ENCODE measurements at regions not wholly inside any gene's neighbourhood (a gene's known extent, or its start where the extent isn't known, plus 50 kb on each side); places are given as distances from the start of the nearest gene placed in this dataset.

DNA sequence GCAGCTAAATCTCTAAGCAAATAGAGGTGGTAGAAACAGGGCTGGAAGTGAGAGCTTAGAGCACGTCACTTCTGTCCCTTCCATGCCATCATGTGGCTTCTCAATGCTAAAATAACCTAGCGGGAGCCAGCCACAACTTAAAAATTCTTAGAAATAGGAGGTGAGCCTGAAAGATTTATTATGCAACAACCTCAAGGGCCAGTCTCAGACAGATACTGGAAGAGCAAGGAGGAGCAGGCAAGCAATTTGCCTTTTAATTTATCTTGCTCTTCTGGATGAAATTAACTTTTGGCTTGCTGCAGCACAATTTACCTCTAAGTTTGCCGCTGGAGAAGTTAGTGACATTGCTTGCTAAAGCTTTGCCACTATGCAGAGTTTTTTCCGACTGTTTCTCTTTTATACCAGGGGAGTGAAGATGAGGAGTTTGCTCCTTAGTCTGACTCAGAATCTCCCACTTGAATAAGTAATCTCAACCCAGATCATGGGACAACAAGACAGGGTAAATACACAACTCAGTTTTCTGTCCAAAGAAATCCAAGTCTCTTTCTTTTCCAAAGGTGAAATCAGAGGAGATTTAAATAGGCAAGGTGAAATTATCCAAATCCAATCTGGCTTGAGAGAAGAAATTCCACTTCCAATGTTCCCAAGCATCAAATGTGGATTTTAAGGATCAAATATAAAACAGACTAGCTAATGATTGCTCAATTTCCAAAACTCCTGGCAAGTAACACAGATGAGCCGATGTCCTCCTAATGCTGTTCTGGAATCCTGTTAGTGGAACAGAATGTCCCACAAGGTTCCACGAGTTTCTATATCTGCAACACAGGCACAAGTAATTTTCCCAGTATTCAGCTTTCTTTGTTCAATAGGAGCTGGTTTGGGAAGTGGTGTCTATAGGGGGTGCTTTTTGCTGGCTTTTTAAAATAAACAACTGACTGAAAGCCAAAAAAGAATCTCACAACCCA lies 329.4 kb upstream of the RORA start:
- no peak overlapping the region for H3K4me3 ChIP-seq (ENCODE audit: low read depth, low read length)
- DNase-seq (ENCODE audit: low read depth), result peak; percentile 24

DNA sequence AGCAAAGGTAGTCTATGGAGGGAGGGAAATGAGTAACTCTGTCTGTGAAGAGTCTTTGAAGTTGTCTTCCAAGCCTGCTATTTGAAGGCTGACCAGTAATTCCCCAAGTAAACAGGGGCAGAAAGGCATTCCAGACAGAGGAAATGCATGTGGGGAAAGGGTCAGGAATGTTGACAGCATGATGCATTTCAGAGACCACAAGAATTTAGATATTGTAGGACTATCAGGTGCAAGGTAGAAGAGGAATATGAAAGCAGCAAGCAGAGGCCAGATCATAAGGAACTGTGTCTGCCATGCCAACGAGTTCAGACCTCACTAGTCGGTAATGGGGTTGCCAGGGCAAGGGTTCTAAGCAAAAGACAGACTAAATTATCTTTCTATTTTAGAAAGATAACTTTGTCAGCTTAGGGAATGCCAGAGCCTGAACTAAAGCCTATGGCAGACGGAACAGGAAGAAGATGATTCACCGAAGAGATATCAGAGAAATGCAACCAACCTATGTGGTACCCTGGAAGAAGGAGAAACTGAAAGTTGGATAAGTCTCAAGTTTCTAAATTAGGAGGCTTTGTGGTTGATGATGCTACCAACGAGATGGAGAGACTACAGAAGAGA lies 327.0 kb upstream of the RORA start:
- DNase-seq (ENCODE audit: low read depth), result peak; percentile 19
- H3K4me3 ChIP-seq (ENCODE audit: low read depth, low read length), result no peak overlapping the region

DNA sequence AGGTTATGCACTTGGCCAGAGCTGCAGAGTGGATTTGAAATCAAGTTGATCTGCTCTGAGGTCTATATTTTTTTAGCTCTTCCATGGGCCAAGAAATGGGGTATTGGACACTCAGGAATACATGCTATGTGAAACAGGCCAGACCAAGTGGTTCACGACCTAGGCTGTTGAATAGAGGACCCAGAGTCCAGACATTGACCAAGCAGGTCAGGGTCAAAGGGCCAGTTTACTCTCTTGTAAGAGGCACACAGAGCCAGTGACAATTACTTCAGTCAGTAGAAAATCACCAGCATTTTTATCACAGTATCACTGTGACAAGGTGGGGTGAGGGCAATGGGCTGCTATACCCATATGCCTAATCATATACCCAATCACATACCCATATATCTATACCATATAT lies 320.6 kb upstream of the RORA start:
- no peak for DNase-seq (ENCODE audit: low read depth)
- no peak overlapping the region for H3K4me3 ChIP-seq (ENCODE audit: low read depth, low read length)

DNA sequence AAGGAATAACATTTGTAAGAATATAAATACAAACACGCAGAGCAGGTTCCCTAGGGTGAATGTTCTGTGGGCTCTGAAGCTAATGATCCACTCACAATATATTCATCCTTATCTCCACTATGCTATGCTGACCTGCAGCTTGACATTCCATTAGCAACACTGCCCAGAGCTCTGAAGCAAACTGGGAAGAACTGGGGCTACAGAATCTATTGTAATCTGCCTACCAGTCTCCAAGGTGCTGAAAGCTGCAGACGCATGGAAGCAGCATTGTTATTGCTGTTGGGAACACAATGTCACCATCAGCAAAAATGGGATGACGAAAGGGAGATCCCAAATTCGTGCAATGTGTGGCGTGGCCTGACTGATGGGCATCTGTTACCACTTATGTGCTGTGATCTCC lies 316.7 kb upstream of the RORA start:
- DNase-seq (ENCODE audit: low read depth), result no peak

DNA sequence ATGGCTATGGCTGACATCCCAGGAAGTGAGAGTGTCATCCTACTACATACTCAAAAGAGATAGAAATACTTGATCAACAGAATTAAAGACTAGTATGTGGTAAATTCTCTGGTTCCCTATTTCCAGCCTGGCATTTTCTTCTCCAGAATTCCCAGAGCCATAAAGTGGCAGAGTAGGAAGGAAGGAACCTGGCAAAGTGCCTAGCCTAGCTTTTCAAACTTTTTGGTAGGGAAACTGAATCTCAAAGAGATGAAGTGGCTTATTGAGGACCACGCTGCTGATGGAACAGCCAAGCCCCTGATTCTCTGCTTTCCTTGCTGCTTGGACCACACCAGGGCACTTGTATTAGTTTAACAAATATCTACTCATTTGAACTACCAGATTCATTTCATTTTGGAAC lies 312.4 kb upstream of the RORA start:
- no peak overlapping the region for H3K4me3 ChIP-seq (ENCODE audit: low read depth, low read length)

More for the DNA sequence above, 316.7 kb upstream of the RORA start:
- no peak overlapping the region for H3K4me3 ChIP-seq (ENCODE audit: low read depth, low read length)

DNA sequence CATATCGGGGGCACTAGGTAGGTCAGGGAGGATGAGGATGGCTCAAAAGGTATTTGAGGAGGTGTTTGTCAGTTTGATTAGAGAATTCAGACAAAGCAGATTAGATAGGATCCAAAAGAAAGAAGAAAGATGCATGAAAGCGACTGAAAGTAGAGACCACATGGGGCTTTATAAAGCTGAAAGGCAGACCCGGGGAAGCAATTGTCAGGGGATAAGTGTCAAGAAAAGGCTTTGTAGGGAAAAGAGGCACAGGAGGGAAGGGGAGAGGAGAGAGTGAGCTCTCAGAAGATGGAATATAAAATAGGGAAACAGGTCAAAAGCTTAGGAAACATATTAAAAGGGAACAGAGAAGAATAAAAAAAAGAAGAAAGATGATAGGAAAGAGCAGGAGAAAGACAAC lies 308.2 kb upstream of the RORA start:
- DNase-seq (ENCODE audit: low read depth), result no peak
- H3K4me3 ChIP-seq (ENCODE audit: low read depth, low read length), result no peak overlapping the region

More for the DNA sequence above, 312.4 kb upstream of the RORA start:
- DNase-seq (ENCODE audit: low read depth), result no peak

DNA sequence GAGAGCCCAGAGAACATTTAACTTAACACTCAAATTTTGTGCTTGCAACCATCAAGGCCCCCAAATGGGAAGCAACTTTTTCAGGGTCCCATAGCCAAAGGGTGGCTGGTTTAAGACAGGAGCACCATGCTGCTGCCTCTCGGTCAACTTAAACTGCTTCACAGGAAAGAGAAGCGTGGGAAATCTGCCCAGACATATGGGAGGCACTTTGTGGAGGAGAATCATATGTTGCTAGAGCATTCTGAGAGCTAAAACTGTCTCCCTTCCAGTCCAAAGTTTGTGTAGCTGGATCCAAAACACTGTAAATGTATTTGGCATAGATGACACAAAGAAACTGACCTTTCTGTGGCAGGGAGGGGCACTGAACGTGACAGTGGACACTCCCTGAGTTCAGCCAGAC lies 305.9 kb upstream of the RORA start:
- no peak overlapping the region for H3K4me3 ChIP-seq (ENCODE audit: low read depth, low read length)
- no peak for DNase-seq (ENCODE audit: low read depth)

DNA sequence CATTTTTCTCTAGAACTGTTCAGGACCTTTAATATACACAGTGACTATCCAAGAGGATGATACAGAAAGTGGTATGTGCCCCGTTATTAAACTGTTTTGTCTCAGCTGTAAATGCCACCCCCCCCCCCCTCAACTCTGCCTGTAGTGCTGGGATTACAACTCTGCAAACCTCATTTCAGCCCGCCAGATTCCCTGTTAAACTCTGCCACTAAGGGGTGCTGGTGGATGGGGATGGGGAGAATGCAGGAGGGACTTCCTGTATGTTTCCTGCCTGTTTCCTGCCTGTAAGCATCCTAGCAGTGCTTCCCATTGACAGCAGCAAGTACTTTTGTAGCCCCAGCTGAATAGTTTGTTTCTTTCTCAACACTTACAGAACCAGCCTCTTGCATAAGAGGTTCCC lies 301.7 kb upstream of the RORA start:
- no peak for DNase-seq (ENCODE audit: low read depth)
- H3K4me3 ChIP-seq (ENCODE audit: low read depth, low read length), result no peak overlapping the region

DNA sequence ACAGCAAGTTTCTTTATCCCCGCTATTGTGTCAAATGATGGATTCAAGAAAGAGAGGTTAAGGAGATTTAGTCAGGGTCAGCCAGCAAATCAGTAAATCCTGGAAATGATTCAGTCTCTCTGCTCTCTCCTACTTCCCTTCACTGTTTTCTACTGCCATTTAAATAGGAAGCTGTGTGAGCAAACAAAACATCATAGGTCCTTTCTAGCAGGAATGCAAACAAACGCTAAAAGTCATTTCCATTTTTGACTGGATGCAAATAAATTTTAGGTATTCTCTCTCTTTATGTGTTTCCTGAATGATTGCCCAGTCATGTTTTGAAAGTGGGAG lies 299.4 kb upstream of the RORA start:
- no peak for DNase-seq (ENCODE audit: low read depth)
- H3K4me3 ChIP-seq (ENCODE audit: low read depth, low read length), result no peak overlapping the region

DNA sequence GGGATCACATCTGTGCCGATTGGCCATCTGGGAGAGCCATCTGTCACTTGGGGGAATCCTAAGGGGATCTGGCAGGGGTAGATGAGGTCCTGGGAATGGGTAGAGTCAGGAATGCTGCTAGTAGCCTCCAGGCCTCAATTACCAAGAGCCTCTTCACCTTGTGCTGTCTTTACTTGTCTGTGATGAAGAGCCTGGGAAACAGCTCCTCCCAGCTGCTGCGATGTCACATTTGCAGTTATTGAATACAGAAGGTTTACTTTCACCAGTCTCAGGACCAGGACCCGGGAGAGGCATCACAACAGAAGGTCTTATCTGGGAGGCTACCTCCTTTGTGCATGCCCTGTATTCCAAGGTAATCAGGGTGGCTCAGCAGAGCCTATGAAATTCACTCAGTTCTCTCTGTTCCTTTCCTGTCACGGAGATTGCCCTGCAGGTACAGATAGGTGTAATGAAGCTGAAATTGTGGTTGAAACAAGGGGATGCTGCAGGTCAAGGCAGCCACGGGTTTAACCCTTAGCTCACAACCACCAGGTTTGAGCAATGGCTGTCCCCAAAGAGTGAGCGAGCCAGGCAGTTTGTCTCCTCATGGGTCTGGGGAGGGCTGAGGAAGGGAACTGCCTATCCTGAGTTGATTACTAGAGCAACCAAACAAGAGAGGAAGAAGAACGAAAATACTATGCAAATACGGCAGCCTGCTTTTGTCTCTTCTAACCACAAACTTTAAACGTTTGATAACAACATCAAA lies 298.9 kb upstream of the RORA start:
- DNase-seq (ENCODE audit: low read depth), result no peak
- H3K4me3 ChIP-seq (ENCODE audit: low read depth, low read length), result no peak overlapping the region

DNA sequence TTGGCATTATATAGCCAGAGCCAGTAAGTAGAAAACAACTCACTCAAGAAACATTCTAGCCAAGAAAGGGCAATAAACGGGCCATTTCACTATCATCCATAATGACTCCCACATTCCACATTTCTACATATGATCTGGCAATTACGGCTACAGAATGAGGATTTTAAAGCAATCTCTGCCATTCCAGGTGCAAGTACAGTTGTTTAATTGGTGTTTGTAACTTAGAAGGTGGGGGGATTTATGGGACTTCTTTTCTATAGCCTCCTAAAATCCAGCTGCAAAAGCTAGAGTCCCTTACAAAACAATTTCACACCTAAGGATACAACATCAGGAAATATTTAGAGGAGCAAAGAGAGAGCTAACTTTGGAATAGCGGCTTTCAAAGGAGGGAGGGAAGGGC lies 295.4 kb upstream of the RORA start:
- no peak for DNase-seq (ENCODE audit: low read depth)

DNA sequence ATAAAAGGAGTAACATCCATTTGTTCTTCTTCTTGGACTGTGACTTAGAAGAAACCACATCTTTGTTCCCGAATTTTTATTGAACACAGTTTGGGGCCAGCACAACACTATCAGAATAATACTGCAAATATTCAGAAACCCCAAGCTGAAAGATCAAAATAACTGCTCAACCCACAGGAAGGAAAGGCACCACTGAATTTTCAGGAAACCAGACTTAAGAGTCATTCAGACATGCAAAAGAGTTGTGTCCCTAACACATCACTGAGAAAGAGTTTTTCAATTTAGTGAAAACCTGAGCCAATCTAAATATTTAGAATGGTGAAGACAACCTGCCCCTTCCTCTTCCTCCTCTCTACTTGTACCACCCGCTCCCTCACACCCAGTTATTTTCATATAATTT lies 295.0 kb upstream of the RORA start:
- no peak for DNase-seq (ENCODE audit: low read depth)
- no peak overlapping the region for H3K4me3 ChIP-seq (ENCODE audit: low read depth, low read length)

More for the DNA sequence above, 295.4 kb upstream of the RORA start:
- H3K4me3 ChIP-seq (ENCODE audit: low read depth, low read length), result no peak overlapping the region

DNA sequence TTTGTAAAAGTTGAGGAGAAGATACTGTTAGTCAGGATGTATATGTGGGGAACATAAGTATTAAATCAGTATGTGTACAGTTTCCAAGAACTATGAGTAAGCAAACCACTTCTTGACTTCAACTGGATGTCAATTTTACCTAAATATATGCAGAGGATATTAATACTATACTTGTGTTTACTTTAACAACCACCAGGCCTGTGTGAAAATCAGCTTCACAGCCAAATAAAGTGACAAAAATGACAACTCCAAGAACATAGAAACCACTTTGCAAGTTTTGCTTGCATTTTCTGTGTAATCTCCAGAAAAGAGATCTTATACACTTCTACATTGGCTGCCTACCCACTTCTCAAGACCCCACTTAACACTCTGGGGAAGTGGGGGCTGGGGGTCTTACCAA lies 293.3 kb upstream of the RORA start:
- DNase-seq (ENCODE audit: low read depth), result no peak
- no peak overlapping the region for H3K4me3 ChIP-seq (ENCODE audit: low read depth, low read length)

DNA sequence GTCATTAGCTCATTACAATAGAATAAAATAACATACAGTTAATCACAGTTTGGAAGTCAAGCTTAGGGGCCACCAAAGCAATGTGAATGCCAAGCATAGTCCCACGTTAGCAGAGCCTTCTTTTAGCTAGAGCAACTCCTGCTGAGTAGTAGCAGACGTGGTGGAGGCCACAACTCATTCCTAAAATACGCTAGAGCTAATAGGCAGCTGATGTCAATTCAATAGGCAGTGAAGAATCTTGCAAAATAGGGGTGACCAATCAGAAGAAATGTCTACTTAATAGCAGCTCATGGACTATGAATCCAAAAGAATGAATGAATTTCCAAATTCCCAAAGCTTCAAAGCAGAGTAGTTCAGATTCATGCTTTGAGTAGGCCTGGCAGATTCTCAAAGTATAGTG lies 292.9 kb upstream of the RORA start:
- no peak overlapping the region for H3K4me3 ChIP-seq (ENCODE audit: low read depth, low read length)
- DNase-seq (ENCODE audit: low read depth), result peak; percentile 6

DNA sequence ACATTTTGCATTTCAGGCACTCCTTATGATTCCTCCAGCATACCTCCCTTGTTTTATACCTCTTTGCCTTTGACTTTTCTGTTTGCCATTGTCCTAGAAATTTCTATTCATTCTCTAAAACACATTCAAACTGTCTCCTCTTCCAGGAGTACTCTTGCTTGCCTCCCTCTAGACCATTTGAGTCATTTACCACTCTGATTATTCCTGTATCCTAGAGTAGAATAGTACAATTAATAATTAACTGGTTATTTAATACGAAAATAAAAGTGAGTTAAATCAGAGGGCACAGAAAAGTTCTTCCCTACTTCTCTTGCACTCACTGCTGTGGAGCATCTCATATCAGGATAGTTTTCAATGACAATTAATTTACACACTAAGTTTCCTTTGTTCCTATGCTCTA lies 290.2 kb upstream of the RORA start:
- no peak overlapping the region for H3K4me3 ChIP-seq (ENCODE audit: low read depth, low read length)
- DNase-seq (ENCODE audit: low read depth), result no peak

DNA sequence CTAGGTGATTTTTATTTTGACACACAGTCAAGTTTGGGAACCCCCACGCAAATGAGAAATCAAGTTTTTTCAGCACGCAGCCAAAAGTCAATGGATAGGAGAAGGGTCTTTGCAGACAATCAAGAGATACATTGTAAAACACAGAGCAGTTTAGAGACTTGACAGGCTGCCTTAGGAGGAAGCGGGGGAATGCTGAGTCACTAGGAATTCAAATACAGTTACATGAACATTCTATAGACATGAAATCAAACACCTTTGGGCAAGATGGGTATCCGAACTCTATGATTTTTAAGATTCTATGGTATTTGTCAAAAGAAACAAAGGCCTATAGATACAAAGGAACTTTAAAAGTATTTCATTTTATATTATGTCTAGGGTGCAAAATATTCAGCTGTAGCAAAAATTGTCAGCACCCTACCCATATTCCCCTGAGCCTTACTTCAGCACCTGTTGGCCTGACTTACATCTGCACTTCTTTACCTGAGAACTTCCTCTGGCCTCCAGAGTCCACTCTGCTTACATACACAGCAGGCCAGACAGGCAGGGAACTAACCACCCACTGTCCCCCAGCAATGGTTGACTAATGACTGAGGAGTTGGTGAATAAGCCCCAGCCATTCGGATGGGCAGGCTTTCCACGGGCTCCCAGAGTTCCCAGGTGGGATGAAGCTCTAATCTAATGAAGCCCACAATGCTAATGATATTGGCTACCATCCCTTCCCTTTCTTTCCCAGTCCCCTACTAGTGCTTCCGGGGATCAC lies 289.3 kb upstream of the RORA start:
- no peak overlapping the region for H3K4me3 ChIP-seq (ENCODE audit: low read depth, low read length)
- no peak for DNase-seq (ENCODE audit: low read depth)

DNA sequence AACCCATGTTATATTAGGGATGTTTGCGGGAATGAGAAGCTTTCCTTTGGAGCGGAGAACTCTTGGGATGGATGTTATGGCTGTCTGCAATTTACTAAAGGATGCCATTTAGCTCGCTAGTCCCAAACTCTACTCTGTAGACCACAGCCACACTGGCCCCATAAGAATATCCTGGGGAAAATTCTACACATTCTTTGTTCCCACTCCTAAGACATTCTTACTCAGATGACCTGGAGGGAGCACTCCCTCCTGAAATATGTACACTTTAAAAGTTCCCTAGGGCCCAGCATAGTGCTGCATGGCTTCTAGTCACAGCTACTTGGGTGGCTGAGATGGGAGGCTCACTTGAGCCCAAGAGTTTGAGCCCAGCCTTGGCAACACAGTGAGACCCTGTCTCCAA lies 288.7 kb upstream of the RORA start:
- H3K4me3 ChIP-seq (ENCODE audit: low read depth, low read length), result no peak overlapping the region
- DNase-seq (ENCODE audit: low read depth), result no peak

DNA sequence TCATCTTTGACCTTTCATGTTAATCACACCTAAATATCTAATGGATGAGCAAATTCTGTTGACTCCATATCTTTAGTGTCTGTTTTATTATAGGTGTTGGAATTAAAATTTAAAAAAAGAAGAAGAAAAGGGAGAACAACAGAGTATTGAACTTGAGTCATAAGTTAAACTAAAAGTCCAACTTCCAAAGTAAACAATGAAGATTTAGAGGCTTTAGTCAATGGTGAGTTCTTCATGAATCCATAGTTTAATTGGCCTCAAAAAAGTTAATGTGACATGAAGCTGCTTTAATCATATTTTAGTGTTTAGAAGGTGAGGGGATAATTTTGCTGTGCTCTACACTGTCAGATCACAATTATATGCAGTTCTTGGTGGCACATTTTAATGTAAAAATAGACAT lies 288.2 kb upstream of the RORA start:
- H3K4me3 ChIP-seq (ENCODE audit: low read depth, low read length), result no peak overlapping the region
- DNase-seq (ENCODE audit: low read depth), result no peak

DNA sequence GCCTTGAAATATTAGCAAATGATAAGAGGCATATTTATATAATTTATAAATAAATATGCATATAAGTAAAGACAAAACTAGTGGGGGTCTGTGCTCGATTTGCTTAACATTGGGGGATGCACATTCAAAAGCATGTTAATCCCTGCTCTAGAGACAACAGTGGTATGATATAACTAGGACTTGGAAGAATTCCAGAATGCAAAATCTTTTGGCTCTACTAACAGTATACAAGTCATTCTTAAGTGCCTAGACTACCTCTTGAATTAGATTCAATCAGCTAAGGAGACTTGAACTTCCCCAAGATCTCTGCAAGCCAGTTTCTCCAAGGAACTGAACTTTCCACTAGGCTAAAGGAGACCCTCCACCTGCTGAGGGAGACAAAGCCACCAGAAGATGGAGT lies 282.7 kb upstream of the RORA start:
- no peak for DNase-seq (ENCODE audit: low read depth)

DNA sequence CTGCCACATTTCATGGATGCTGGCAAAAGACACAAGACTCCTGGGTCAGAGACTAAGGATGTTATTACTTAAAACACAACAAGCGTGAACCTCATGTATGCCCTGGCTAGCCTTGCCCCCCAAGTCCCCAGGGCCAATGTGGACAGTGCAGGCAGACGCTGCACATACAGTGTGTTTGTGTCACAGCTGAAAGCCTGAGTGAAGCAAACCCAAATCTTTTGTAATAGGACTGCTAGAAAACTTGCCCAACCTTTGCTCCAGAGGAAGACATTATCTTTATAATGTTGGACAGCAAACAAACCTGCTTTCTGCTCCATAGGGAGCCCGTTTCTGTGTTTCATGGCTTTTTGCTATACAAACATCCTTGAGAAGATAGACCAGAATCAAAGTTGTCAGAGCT lies 282.0 kb upstream of the RORA start:
- no peak overlapping the region for H3K4me3 ChIP-seq (ENCODE audit: low read depth, low read length)
- no peak for DNase-seq (ENCODE audit: low read depth)

More for the DNA sequence above, 282.7 kb upstream of the RORA start:
- no peak overlapping the region for H3K4me3 ChIP-seq (ENCODE audit: low read depth, low read length)

Data from skeletal muscle cell (primary cell).